HG03354 (cell line): ENCODE measurements at regions not wholly inside any gene's neighbourhood (a gene's known extent, or its start where the extent isn't known, plus 50 kb on each side); places are given as distances from the start of the nearest gene placed in this dataset.

Experiments
- ATAC-seq: cut with Tn5 transposase; IDR thresholded peaks from one replicate; pipeline ENCODE4 v1.9.1; 2021; ENCODE audit warnings: mild to moderate bottlenecking; ENCODE audit not compliant: unreplicated experiment, poor library complexity, severe bottlenecking

DNA sequence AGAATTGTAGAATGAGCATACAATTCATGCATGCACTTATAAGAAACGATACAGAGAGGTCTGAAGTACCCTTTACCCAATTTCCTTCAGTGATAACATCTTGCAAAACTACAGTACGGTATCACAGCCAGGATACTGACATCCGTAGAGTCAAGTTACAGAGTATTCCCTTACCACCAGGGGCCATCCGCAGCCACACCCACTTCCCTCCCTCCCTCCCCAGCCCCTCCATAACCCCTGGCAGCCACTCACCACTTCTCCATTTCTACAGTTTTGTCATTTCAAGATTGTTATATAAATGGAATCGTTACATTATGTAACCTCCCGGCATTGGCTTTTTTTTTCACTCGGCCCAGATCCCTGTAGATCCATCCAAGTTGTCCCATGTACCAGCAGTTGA lies 113.6 kb upstream of the RET start:
- no peak for ATAC-seq

GRCh38 chr10:42969147-42969546 lies 107.7 kb upstream of the RET start:
- no peak for ATAC-seq

DNA sequence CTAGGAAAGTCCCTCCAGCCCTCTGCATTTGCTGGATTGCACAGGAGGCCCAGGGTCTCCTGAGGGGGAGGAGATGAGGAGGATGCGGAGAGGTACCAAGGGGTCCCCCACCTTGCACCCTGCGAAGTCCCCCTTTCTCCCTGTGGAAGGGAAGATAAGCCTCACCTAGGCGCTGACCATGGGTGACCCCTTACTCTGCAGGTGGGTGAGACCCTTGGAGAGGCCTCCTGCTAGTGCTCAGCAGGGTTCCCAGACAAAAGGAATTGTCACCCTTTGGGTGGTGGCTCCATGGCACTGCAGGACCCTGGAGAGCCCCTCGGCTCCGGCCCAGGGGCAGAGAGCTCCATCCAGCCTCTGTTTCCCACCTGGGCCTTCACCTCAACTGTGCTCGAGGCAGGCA lies 107.0 kb upstream of the RET start:
- no peak for ATAC-seq

GRCh38 chr10:42970451-42971250 lies 106.2 kb upstream of the RET start:
- no peak for ATAC-seq

DNA sequence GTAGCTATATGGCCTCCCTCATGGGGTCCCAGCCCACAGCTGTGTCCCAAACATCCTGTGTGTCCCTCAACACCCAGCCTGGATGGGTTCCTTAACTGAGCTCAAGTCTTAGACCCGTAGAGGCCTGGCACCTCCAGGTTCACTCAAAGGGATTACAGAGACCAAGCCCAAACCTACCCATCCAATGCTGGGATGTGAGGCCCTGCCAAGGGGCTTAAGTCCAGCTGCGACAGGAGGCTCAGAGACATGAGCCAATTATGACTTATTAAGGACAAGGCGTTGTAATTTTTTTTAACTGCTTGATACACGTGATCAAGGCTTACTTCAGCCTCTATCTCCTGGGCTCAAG lies 105.6 kb upstream of the RET start:
- no peak for ATAC-seq

- ATAC-seq: no peak
These were observed 103.9 kb upstream of the RET start for GRCh38 chr10:42972946-42973345.

GRCh38 chr10:42973411-42973810 lies 103.5 kb upstream of the RET start:
- no peak for ATAC-seq

DNA sequence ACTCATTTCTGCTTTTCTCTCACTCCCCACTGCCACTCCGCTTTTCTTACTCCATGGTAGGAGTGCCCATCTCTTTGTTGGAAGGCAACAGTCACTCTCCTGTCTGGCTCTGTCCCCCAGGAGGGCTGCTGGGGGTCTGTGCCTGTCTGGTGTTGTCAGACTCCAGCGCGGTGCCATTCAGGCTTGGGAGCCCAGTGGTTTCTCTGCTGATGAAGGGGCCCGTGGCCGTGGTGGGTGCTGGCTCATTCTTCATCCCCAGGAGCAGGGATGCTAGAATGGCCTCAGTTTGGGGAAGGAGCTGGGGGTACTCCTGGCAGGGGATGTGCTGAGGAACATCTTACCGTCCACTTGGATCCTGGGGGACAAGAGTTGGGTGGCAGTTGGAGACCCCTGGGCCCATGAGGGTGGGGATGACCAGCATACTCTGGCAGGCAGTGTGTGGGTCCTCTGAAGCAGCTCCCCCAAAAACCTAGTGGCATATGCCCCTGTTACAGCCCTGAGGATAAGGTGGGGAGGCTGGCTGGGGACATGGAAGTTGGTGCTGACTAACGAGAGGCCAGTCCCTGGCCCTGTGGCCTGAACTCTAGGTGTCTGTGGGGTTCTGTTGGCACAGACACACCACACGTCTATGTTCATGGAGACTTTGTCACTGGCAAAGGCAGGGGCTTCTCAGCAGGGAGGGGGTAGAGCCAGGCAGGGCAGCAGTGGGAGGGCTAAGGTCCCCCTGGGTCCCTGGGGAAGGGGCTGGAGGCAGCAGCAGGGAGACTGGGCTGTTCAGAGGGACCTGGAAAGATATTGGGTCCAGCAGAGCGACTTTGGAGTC lies 102.8 kb upstream of the RET start:
- ATAC-seq: no peak

GRCh38 chr10:42974693-42975002 lies 102.2 kb upstream of the RET start:
- no peak for ATAC-seq

- no peak for ATAC-seq
These were observed 101.8 kb upstream of the RET start for GRCh38 chr10:42975005-42975493.

- ATAC-seq: no peak
These were observed 101.1 kb upstream of the RET start for GRCh38 chr10:42975558-42976340.

GRCh38 chr10:42976351-42977031 lies 100.4 kb upstream of the RET start:
- no peak for ATAC-seq

DNA sequence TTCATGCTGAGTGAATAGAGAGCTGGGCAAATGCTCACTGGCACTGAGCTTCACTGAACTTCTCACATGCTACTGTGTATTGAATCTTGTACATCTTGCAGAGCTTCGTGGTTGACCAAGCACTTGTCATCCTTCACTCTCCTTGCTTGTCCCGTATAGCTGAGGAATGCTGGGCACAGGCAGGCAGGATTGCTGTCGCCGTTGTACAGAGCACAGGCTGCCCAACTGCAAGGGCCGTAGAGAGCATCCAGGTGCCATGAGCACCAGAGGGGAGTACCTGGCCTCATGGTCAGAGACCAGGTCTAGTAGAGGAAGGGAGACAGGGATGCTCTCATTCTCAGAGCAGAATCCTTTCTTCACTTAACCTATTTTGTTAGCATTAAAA lies 99.8 kb upstream of the RET start:
- no peak for ATAC-seq

GRCh38 chr10:42979181-42979580 lies 97.7 kb upstream of the RET start:
- no peak for ATAC-seq

- no peak for ATAC-seq
These were observed 97.0 kb upstream of the RET start for GRCh38 chr10:42979721-42980467.

GRCh38 chr10:42980553-42981357 lies 96.1 kb upstream of the RET start:
- ATAC-seq: no peak

DNA sequence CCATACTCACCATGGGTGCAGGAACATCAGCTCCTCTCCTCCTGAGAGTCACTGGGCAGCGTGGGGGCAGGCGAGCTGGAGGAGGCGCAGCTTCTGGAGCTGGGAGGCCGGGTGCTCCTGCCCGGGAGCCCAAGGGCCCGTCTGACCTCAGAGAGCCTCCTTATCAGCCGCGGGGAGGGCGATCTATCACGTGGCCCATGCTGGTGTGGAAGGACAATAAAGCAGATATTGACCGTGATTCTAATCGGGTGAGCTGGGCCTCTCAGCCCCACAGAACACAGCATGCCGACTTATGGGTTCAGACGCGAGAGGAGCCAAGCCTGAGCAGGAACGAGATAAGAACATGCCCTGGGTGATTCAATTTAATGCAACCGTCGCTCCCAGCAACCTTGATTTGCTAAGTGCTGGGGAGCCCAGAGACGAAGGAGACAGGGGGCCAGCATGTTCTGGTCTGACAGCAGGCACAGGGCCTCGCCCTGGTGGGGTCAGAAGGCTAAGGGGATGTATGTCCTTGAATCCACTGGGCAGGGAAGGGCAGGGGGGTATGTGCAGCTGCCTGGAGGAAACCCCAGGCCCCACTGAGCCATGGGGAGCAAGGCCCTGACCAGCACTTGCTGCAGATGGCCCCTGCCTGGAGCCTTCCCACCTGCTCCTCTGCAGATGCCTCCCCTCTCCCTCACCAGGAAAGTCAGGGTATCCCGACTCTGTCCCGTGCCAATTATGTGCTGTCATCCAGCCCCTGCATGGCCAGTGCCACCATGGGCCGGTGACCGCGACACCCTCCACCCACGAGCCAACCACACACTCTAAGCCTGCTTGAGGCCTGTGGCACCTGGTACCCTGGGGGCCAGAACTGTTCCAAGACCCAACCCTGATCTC lies 95.3 kb upstream of the RET start:
- ATAC-seq: no peak
